ENCODE measurements at regions not wholly inside any gene's neighbourhood (a gene's known extent, or its start where the extent isn't known, plus 50 kb on each side); places are given as distances from the start of the nearest gene placed in this dataset.

GRCh38 chrX:9357518-9358114, 107.2 kb upstream of the TBL1X start:
- TF ChIP-seq CTCF (IDR thresholded peaks at IDR 0.05; ENCODE audit: insufficient read depth, low read length) (no peak), POLR2AphosphoS5 (IDR thresholded peaks at IDR 0.05; ENCODE audit: low read depth) (no peak), GABPA (IDR thresholded peaks at IDR 0.05; ENCODE audit: low read depth) (no peak), SPI1 (IDR thresholded peaks at IDR 0.05; ENCODE audit: borderline replicate concordance, low read depth) (no peak)
- TF ChIP-seq, protein P1, sequence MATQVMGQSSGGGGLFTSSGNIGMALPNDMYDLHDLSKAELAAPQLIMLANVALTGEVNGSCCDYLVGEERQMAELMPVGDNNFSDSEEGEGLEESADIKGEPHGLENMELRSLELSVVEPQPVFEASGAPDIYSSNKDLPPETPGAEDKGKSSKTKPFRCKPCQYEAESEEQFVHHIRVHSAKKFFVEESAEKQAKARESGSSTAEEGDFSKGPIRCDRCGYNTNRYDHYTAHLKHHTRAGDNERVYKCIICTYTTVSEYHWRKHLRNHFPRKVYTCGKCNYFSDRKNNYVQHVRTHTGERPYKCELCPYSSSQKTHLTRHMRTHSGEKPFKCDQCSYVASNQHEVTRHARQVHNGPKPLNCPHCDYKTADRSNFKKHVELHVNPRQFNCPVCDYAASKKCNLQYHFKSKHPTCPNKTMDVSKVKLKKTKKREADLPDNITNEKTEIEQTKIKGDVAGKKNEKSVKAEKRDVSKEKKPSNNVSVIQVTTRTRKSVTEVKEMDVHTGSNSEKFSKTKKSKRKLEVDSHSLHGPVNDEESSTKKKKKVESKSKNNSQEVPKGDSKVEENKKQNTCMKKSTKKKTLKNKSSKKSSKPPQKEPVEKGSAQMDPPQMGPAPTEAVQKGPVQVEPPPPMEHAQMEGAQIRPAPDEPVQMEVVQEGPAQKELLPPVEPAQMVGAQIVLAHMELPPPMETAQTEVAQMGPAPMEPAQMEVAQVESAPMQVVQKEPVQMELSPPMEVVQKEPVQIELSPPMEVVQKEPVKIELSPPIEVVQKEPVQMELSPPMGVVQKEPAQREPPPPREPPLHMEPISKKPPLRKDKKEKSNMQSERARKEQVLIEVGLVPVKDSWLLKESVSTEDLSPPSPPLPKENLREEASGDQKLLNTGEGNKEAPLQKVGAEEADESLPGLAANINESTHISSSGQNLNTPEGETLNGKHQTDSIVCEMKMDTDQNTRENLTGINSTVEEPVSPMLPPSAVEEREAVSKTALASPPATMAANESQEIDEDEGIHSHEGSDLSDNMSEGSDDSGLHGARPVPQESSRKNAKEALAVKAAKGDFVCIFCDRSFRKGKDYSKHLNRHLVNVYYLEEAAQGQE (IDR thresholded peaks at IDR 0.05; ENCODE audit: insufficient replicate concordance, low read depth) = no peak
